ENCODE measurements at regions not wholly inside any gene's neighbourhood (a gene's known extent, or its start where the extent isn't known, plus 50 kb on each side); places are given as distances from the start of the nearest gene placed in this dataset.

- DNase-seq (ENCODE audit: low spot score), result no peak
Observed at GRCh38 chr16:51035711-51036110, 115.4 kb downstream of the SALL1 start.

GRCh38 chr16:51035110-51035498, 116.0 kb downstream of the SALL1 start:
- no peak for DNase-seq (ENCODE audit: low spot score)

- no peak for DNase-seq (ENCODE audit: low spot score)
Observed at GRCh38 chr16:51034481-51035109, 116.5 kb downstream of the SALL1 start.

- no peak for DNase-seq (ENCODE audit: low spot score)
Observed at GRCh38 chr16:51031598-51031997, 119.5 kb downstream of the SALL1 start.

GRCh38 chr16:51030516-51030915, 120.6 kb downstream of the SALL1 start:
- DNase-seq (ENCODE audit: low spot score), result no peak

- DNase-seq (ENCODE audit: low spot score), result no peak
Observed at GRCh38 chr16:51025588-51026290, 125.3 kb downstream of the SALL1 start.

GRCh38 chr16:51024703-51025102, 126.4 kb downstream of the SALL1 start:
- no peak for DNase-seq (ENCODE audit: low spot score)

- no peak for DNase-seq (ENCODE audit: low spot score)
Observed at GRCh38 chr16:51022955-51023354, 128.1 kb downstream of the SALL1 start.

GRCh38 chr16:51019617-51020016, 131.5 kb downstream of the SALL1 start:
- DNase-seq (ENCODE audit: low spot score), result no peak

- DNase-seq (ENCODE audit: low spot score), result no peak
Observed at GRCh38 chr16:51017969-51018368, 133.1 kb downstream of the SALL1 start.

GRCh38 chr16:51012396-51012795, 138.7 kb downstream of the SALL1 start:
- DNase-seq (ENCODE audit: low spot score), result no peak

GRCh38 chr16:51010817-51011216, 140.3 kb downstream of the SALL1 start:
- DNase-seq (ENCODE audit: low spot score), result no peak

- no peak for DNase-seq (ENCODE audit: low spot score)
Observed at GRCh38 chr16:51009813-51010212, 141.3 kb downstream of the SALL1 start.

- no peak for DNase-seq (ENCODE audit: low spot score)
Observed at GRCh38 chr16:51009359-51009758, 141.7 kb downstream of the SALL1 start.

GRCh38 chr16:51008607-51009006, 142.5 kb downstream of the SALL1 start:
- no peak for DNase-seq (ENCODE audit: low spot score)

- no peak for DNase-seq (ENCODE audit: low spot score)
Observed at GRCh38 chr16:51008037-51008436, 143.0 kb downstream of the SALL1 start.

GRCh38 chr16:51003850-51004566, 147.1 kb downstream of the SALL1 start:
- no peak for DNase-seq (ENCODE audit: low spot score)

GRCh38 chr16:51002881-51003490, 148.1 kb downstream of the SALL1 start:
- no peak for DNase-seq (ENCODE audit: low spot score)

GRCh38 chr16:50999181-50999580, 151.9 kb downstream of the SALL1 start:
- DNase-seq (ENCODE audit: low spot score), result no peak

GRCh38 chr16:50998411-50998810, 152.7 kb downstream of the SALL1 start:
- no peak for DNase-seq (ENCODE audit: low spot score)

GRCh38 chr16:50997679-50998078, 153.4 kb downstream of the SALL1 start:
- DNase-seq (ENCODE audit: low spot score), result no peak

- no peak for DNase-seq (ENCODE audit: low spot score)
Observed at GRCh38 chr16:50996830-50997186, 154.3 kb downstream of the SALL1 start.

Data from CD4-positive, alpha-beta T cell treated with Interleukin-15 for 4 hours (primary cell).